ENCODE measurements at regions not wholly inside any gene's neighbourhood (a gene's known extent, or its start where the extent isn't known, plus 50 kb on each side); places are given as distances from the start of the nearest gene placed in this dataset.
"Not testable (repeated sequence)": the region's sequence is repeated elsewhere in the genome, so short reads cannot be mapped to it uniquely, and the experiment has no call there.

DNA sequence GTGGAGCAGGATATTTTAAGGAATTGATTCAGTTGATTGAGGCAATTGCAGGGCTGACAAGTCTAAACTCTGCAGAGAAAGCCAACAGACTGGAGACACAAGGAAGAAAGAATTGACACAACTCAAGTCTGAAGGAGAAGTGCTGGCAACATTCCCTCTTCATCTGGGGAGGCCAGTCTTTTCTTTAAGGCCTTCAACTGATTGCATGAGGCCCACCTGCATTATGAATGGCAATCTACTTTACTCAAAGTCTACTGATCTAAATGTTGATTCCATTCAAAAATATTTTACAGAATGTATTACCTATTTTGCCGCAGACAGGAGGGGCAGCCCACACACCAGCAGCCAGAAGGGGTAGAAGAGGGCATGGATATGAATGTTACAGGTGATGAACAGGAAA is 425.2 kb downstream of the PCDH10 start:
- POLR2A ChIA-PET = no interaction called here
- no peaks in the 10 kb centered on the region for H3K27me3 Mint-ChIP-seq
- no peak for DNase-seq

GRCh38 chr4:133565379-133565778 is 416.3 kb downstream of the PCDH10 start:
- no peak for DNase-seq
- Mint-ChIP-seq H3K4me1 (no peaks in the 10 kb centered on the region), H3K27ac (no peak overlapping the region), H3K9me3 (peaks cover 7% of the 10 kb centered on the region), H3K4me3 (no peak overlapping the region), H3K36me3 (ENCODE audit: low read depth) (no peaks in the 10 kb centered on the region), H3K27me3 (no peaks in the 10 kb centered on the region)
- ChIA-PET POLR2A (no interaction called here), CTCF (no interaction called here)

More for the DNA sequence above, 425.2 kb downstream of the PCDH10 start:
- Mint-ChIP-seq H3K27ac (no peak overlapping the region), H3K36me3 (ENCODE audit: low read depth) (no peaks in the 10 kb centered on the region), H3K9me3 (peaks cover 9% of the 10 kb centered on the region), H3K4me3 (no peak overlapping the region), H3K4me1 (no peaks in the 10 kb centered on the region)
- CTCF ChIA-PET = no interaction called here

DNA sequence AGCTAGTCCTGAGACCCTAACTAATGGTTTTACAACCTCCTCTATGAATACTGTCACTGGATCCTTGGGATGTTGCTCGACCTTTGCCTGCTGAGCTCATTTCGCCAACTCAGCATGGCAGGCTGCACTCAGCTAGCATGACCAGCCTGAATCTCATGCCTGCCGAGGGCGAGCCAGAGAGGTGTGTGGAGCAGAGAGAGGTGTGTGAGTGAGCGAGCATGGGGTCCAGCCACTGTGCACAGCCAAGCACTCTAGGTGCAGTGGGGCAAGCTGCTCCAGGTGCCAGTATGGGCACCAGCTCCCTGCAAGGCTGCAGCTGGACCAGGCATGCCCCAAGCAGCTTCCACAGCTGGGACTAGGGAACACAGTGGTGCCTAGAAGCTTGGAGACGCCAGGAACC is 410.9 kb downstream of the PCDH10 start:
- H3K27me3 Mint-ChIP-seq = no peaks in the 10 kb centered on the region
- H3K4me3 Mint-ChIP-seq = no peak overlapping the region
- no peaks in the 10 kb centered on the region for H3K36me3 Mint-ChIP-seq (ENCODE audit: low read depth)
- no peak for DNase-seq
- H3K4me1 Mint-ChIP-seq = no peaks in the 10 kb centered on the region
- no peak overlapping the region for H3K27ac Mint-ChIP-seq
- ChIA-PET CTCF (no interaction called here), POLR2A (no interaction called here)
- peaks cover 7% of the 10 kb centered on the region for H3K9me3 Mint-ChIP-seq

DNA sequence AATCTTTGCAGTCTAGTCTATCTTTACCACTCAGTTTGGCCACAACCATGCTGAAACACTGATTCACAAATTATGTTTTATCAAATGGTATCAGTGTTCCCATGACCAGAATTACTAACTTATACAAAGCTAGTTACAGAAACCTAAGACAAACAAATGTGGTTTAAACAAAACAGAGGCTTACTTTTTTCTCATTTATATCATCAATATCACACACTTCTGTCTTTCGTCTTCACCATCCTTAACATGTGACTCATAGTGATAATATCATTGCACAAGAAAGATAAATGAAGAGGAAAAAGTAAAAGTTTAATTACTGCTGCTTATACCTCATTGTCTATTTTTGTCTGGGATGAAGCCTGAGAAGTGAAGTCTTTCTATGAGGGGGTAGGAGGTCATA is 406.6 kb downstream of the PCDH10 start:
- H3K27ac Mint-ChIP-seq = no peak overlapping the region

GRCh38 chr4:133550436-133550835 is 401.3 kb downstream of the PCDH10 start:
- no peak overlapping the region for H3K4me3 Mint-ChIP-seq
- H3K27ac Mint-ChIP-seq = no peak overlapping the region
- H3K36me3 Mint-ChIP-seq (ENCODE audit: low read depth) = no peaks in the 10 kb centered on the region
- H3K4me1 Mint-ChIP-seq = no peaks in the 10 kb centered on the region
- POLR2A ChIA-PET = no interaction called here
- H3K27me3 Mint-ChIP-seq = no peaks in the 10 kb centered on the region
- no peak for DNase-seq
- peaks cover 2% of the 10 kb centered on the region for H3K9me3 Mint-ChIP-seq
- CTCF ChIA-PET = no interaction called here

More for the DNA sequence above, 406.6 kb downstream of the PCDH10 start:
- Mint-ChIP-seq H3K4me3 (no peak overlapping the region), H3K36me3 (ENCODE audit: low read depth) (no peaks in the 10 kb centered on the region), H3K4me1 (no peaks in the 10 kb centered on the region), H3K27me3 (no peaks in the 10 kb centered on the region), H3K9me3 (peaks cover 3% of the 10 kb centered on the region)
- POLR2A ChIA-PET = no interaction called here
- CTCF ChIA-PET = no interaction called here
- DNase-seq = no peak

- POLR2A ChIA-PET = no interaction called here
- DNase-seq = no peak
- Mint-ChIP-seq H3K9me3 (peaks cover 8% of the 10 kb centered on the region), H3K4me3 (no peak overlapping the region), H3K4me1 (no peaks in the 10 kb centered on the region), H3K36me3 (ENCODE audit: low read depth) (no peaks in the 10 kb centered on the region), H3K27ac (no peak overlapping the region), H3K27me3 (no peaks in the 10 kb centered on the region)
- CTCF ChIA-PET = no interaction called here
Observed at GRCh38 chr4:133544097-133544496, 395.0 kb downstream of the PCDH10 start.

DNA sequence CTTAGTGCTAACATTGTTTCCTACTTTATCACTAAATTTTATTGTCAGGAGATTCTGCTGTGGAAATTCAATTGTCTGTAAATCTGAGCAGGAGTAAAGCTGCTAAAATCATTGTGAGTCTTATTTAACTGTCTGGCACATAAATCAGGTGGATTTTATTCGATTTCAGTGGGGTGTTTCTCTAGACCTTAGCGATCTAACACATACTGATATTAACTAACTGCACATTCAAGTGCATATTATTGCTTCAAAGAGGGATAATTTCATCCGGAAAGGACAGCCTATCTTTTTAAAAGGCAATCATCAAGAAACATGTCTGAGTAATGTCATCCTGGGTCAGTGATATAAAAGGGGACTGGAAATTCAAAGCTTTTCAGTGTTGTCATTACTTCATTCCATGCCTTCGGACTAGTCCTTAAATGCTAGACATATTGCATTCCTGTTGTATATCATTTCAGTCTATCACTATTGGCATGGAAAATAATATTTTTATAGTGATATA is 388.7 kb downstream of the PCDH10 start:
- H3K4me3 Mint-ChIP-seq = no peak overlapping the region
- ChIA-PET CTCF (no interaction called here), POLR2A (no interaction called here)
- DNase-seq = no peak
- no peaks in the 10 kb centered on the region for H3K4me1 Mint-ChIP-seq
- no peaks in the 10 kb centered on the region for H3K36me3 Mint-ChIP-seq (ENCODE audit: low read depth)
- H3K27ac Mint-ChIP-seq = no peak overlapping the region
- no peaks in the 10 kb centered on the region for H3K27me3 Mint-ChIP-seq
- peaks cover 7% of the 10 kb centered on the region for H3K9me3 Mint-ChIP-seq

DNA sequence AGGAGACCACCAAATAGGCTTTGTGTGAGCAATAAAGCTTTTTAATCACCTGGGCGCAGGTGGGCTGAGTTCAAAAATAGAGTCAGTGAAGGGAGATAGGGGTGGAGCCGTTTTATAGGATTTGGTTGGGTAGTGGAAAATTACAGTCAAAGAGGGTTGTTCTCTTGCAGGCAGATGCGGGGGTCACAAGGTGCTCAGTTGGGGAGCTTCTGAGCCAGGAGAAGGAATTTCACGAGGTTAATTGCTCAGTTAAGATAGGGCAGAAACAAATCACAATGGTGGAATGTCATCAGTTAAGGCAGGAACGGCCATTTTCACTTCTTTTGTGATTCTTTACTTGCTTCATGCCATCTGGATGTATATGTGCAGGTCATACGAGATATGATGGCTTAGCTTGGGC is 385.1 kb downstream of the PCDH10 start:
- H3K4me1 Mint-ChIP-seq; H3K36me3 Mint-ChIP-seq (ENCODE audit: low read depth); CTCF ChIA-PET; H3K27ac Mint-ChIP-seq; H3K4me3 Mint-ChIP-seq; POLR2A ChIA-PET; DNase-seq; H3K27me3 Mint-ChIP-seq: not testable (repeated sequence)
- H3K9me3 Mint-ChIP-seq = peaks cover 13% of the 10 kb centered on the region

GRCh38 chr4:133524369-133524768 is 375.3 kb downstream of the PCDH10 start:
- no peak for DNase-seq
- Mint-ChIP-seq H3K9me3 (no peaks in the 10 kb centered on the region), H3K27ac (no peak overlapping the region), H3K4me1 (no peaks in the 10 kb centered on the region), H3K36me3 (ENCODE audit: low read depth) (no peaks in the 10 kb centered on the region), H3K4me3 (no peak overlapping the region), H3K27me3 (no peaks in the 10 kb centered on the region)
- ChIA-PET POLR2A (no interaction called here), CTCF (no interaction called here)

- Mint-ChIP-seq H3K4me3 (no peak overlapping the region), H3K9me3 (peaks cover 15% of the 10 kb centered on the region), H3K36me3 (ENCODE audit: low read depth) (no peaks in the 10 kb centered on the region), H3K27me3 (no peaks in the 10 kb centered on the region), H3K4me1 (no peaks in the 10 kb centered on the region), H3K27ac (no peak overlapping the region)
- no peak for DNase-seq
- ChIA-PET CTCF (no interaction called here), POLR2A (no interaction called here)
Observed at GRCh38 chr4:133513901-133514300, 364.8 kb downstream of the PCDH10 start.

- ChIA-PET POLR2A (no interaction called here), CTCF (no interaction called here)
- Mint-ChIP-seq H3K4me1 (no peaks in the 10 kb centered on the region), H3K27me3 (no peaks in the 10 kb centered on the region), H3K36me3 (ENCODE audit: low read depth) (no peaks in the 10 kb centered on the region), H3K27ac (no peak overlapping the region), H3K4me3 (no peak overlapping the region), H3K9me3 (peaks cover 2% of the 10 kb centered on the region)
- no peak for DNase-seq
Observed at GRCh38 chr4:133498149-133498548, 349.1 kb downstream of the PCDH10 start.

DNA sequence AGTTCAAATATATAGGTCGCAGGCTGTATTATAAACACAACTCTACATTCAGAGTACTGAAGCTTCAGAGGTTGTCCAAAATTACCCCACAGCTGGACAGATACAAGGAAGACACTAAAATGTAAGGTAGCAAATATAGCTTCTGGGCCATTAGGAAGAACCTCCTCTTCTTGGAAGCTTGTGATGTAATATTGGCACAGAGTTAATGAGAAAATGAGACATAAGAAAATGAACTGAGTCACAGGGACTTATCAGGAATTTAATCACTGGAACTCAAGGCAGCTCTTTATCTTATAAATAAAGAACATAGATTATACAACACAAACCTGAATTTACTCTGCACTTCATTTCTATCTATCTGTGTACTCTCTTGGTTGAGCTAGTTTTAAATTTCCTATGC is 344.7 kb downstream of the PCDH10 start:
- Mint-ChIP-seq H3K4me3 (no peak overlapping the region), H3K36me3 (ENCODE audit: low read depth) (no peaks in the 10 kb centered on the region), H3K27me3 (no peaks in the 10 kb centered on the region), H3K27ac (no peak overlapping the region), H3K9me3 (no peaks in the 10 kb centered on the region), H3K4me1 (no peaks in the 10 kb centered on the region)
- DNase-seq = no peak
- ChIA-PET POLR2A (no interaction called here), CTCF (no interaction called here)

DNA sequence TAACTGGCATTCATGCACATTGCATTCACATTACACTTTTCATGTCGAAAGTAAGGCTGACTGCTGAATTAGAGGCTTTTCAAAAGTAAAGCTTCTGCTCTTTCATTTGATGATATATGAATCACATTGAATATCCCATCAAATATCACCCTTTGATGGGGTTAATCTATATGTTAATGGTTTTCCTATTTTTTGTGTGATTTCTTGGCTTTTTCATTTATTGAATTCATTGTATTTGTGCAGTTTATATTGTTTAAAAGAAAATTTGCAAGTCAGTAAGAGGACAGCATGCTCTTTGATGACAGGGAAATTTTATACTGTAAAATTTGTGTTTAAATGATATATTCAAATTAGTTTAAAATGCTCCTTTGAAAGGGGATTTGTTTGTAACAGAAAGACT is 344.1 kb downstream of the PCDH10 start:
- H3K27ac Mint-ChIP-seq = no peak overlapping the region
- H3K9me3 Mint-ChIP-seq = no peaks in the 10 kb centered on the region
- H3K4me3 Mint-ChIP-seq = no peak overlapping the region
- no peaks in the 10 kb centered on the region for H3K36me3 Mint-ChIP-seq (ENCODE audit: low read depth)
- POLR2A ChIA-PET = no interaction called here
- CTCF ChIA-PET = no interaction called here
- no peak for DNase-seq
- H3K4me1 Mint-ChIP-seq = no peaks in the 10 kb centered on the region
- H3K27me3 Mint-ChIP-seq = no peaks in the 10 kb centered on the region

- H3K27ac Mint-ChIP-seq = no peak overlapping the region
- no peaks in the 10 kb centered on the region for H3K36me3 Mint-ChIP-seq (ENCODE audit: low read depth)
- CTCF ChIA-PET = no interaction called here
- H3K4me3 Mint-ChIP-seq = no peak overlapping the region
- no peaks in the 10 kb centered on the region for H3K4me1 Mint-ChIP-seq
- DNase-seq = no peak
- POLR2A ChIA-PET = no interaction called here
- no peaks in the 10 kb centered on the region for H3K27me3 Mint-ChIP-seq
- peaks cover 4% of the 10 kb centered on the region for H3K9me3 Mint-ChIP-seq
Observed at GRCh38 chr4:133484287-133484686, 335.2 kb downstream of the PCDH10 start.

- CTCF ChIA-PET = no interaction called here
- H3K9me3 Mint-ChIP-seq = peaks cover 4% of the 10 kb centered on the region
- no peak overlapping the region for H3K27ac Mint-ChIP-seq
- POLR2A ChIA-PET = no interaction called here
- H3K36me3 Mint-ChIP-seq (ENCODE audit: low read depth) = no peaks in the 10 kb centered on the region
- no peak overlapping the region for H3K4me3 Mint-ChIP-seq
- no peak for DNase-seq
- no peaks in the 10 kb centered on the region for H3K4me1 Mint-ChIP-seq
- no peaks in the 10 kb centered on the region for H3K27me3 Mint-ChIP-seq
Observed at GRCh38 chr4:133483600-133484246, 334.6 kb downstream of the PCDH10 start.

All from activated CD4-positive, alpha-beta memory T cell treated with anti-CD3 and anti-CD28 coated beads, Interleukin-2, amount 10 ng/mL, durations not matched to agents 7 days and 5 days (primary cell).